ENCODE measurements at regions not wholly inside any gene's neighbourhood (a gene's known extent, or its start where the extent isn't known, plus 50 kb on each side); places are given as distances from the start of the nearest gene placed in this dataset.

DNA sequence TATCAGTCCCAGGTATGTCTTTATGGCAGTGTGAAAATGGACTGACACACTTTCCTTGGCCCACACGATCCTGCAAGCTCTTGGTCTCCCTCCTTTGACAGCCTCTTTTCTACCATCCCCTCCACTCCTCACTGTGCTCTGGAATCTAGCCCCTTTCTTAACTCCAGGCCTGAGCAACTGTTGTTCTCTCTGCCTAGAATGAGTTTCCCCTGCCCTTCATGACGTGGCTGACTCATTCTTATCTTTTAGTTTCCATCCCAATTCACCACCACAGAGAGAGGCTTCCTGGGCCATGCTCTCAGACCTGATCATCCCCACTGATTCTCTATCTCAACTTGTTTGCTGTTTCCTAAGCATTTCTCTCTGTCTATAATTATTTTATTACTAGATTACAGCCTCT lies 157.4 kb upstream of the HMGA2 start:
- TF ChIP-seq, protein P1, sequence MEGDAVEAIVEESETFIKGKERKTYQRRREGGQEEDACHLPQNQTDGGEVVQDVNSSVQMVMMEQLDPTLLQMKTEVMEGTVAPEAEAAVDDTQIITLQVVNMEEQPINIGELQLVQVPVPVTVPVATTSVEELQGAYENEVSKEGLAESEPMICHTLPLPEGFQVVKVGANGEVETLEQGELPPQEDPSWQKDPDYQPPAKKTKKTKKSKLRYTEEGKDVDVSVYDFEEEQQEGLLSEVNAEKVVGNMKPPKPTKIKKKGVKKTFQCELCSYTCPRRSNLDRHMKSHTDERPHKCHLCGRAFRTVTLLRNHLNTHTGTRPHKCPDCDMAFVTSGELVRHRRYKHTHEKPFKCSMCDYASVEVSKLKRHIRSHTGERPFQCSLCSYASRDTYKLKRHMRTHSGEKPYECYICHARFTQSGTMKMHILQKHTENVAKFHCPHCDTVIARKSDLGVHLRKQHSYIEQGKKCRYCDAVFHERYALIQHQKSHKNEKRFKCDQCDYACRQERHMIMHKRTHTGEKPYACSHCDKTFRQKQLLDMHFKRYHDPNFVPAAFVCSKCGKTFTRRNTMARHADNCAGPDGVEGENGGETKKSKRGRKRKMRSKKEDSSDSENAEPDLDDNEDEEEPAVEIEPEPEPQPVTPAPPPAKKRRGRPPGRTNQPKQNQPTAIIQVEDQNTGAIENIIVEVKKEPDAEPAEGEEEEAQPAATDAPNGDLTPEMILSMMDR (IDR thresholded peaks at IDR 0.05) = no peak
- TF ChIP-seq POLR2A (IDR thresholded peaks at IDR 0.05; ENCODE audit: low read length) (no peak), HDAC2 (IDR thresholded peaks at IDR 0.05) (no peak), CBX2 (IDR thresholded peaks at IDR 0.05; ENCODE audit: borderline replicate concordance, low read depth) (no peak), BHLHE40 (IDR thresholded peaks at IDR 0.05; ENCODE audit: low read depth, low read length) (no peak)
- TF ChIP-seq, protein P2, sequence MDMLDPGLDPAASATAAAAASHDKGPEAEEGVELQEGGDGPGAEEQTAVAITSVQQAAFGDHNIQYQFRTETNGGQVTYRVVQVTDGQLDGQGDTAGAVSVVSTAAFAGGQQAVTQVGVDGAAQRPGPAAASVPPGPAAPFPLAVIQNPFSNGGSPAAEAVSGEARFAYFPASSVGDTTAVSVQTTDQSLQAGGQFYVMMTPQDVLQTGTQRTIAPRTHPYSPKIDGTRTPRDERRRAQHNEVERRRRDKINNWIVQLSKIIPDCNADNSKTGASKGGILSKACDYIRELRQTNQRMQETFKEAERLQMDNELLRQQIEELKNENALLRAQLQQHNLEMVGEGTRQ (IDR thresholded peaks at IDR 0.05) = no peak
- TF ChIP-seq, protein P3, sequence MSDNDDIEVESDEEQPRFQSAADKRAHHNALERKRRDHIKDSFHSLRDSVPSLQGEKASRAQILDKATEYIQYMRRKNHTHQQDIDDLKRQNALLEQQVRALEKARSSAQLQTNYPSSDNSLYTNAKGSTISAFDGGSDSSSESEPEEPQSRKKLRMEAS (IDR thresholded peaks at IDR 0.05) = no peak

Measured in A549 (cell line).